Nucleus accumbens (tissue), 56 donors: ENCODE measurements at regions not wholly inside any gene's neighbourhood (a gene's known extent, or its start where the extent isn't known, plus 50 kb on each side); places are given as distances from the start of the nearest gene placed in this dataset.
"Not testable (repeated sequence)": the region's sequence is repeated elsewhere in the genome, so short reads cannot be mapped to it uniquely, and the experiment has no call there.

ENCODE experiments used
- DNase-seq, 56 donors: peaks; one replicate each; lab custom pipeline; 2025; lab: John Stamatoyannopoulos, UW

DNA sequence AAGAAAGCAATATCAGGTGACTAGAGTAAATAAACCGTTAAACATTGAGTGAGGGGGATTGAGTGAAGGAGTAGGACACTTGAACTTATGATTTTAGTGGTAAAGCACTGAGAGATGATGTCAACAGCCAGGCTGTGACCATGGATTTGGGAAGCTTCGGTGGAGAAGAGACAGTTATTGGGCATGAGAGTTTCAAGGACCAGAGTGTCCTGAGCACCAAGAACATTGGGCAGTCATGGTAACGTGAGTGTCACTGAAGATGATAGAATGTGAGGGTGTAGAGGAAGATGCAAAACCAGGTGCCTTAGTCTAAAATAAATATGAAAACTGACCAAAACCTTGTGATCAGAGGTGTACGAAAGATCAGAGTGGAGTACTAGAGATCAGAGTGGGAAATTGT, 248.1 kb downstream of the ASXL3 start:
- DNase-seq = no peak

- no peak for DNase-seq
Observed at GRCh38 chr18:33821503-33821902, 243.5 kb downstream of the ASXL3 start.

DNA sequence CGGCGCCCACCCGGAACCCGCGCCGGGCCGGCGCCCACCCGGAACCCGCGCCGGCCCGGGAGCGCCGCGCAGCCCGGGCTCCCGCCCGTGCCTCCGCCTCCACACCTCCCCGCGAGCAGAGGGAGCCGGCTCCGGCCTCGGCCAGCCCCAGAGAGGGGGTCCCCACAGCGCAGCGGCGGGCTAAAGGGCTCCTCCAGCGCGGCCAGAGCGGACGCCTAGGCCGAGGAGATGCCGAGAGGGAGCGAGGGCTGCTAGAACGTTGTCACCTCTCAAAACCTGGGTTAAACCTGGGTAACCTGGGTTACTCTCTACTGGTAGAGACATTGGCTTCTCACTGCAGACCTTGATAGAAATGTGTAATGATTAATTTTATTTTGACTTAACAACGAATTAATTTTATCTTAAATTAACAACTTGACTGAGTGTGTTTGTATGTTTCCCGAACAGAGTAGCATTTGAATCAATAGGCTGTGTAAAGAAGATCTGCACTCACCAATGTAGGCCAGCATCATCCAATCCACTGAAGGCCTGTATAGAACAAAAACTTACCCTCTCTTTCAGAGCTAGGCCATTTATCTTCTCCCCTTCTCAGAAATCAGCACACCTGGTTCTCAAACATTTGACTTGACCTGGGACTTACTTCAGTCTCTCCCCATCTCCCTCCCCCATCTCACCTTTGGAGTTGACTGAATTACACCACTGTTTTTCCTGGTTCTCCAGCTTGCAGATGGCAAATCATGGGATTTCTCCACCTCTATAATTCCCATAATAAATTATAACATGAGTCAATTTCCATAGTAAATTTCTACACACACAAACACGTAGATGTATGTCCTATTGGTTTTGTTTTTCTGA, 242.7 kb downstream of the ASXL3 start:
- DNase-seq = no peak

- not testable (repeated sequence) for DNase-seq
Observed at GRCh38 chr18:33819692-33820343, 241.8 kb downstream of the ASXL3 start.

GRCh38 chr18:33818145-33818544, 240.1 kb downstream of the ASXL3 start:
- no peak for DNase-seq

GRCh38 chr18:33817096-33817495, 239.1 kb downstream of the ASXL3 start:
- DNase-seq = no peak

DNA sequence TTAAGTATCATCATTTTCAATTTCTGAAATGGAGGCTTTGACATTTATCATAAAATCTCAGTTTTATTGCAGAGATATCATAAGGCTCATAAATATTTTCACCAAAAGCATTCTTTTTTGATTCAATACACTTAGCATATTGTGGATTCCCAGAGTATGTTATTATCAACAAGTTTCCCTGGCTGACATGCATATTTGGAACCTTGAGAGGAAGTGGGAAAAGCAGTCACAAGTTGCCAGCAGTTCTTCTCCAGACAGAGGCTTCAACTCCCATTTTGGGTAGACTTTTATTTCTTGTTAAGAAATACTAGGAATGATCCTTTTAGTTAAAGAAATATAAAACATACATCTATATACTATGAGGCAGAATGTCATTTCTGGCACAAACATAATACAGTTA, 236.5 kb downstream of the ASXL3 start:
- DNase-seq = no peak

DNA sequence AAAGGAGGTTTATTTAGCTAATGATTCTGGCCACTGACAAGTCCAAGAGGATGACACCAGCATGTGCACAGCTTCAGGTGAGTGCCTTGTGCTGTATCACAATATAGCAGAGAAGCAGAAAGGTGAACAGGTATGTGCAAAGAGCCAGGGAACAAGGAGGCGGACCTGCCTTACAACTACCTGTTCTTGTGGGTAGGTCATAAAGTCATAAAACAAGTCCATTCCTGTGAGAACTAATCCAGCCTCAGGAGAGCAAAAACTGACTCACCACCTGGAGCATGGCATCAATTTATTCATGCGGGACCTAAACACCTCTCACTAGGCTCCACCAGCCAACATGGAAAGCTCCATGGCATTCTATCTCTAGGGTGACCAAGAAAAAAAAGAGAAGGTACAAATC, 234.2 kb downstream of the ASXL3 start:
- DNase-seq = no peak

- no peak for DNase-seq
Observed at GRCh38 chr18:33805592-33805991, 227.6 kb downstream of the ASXL3 start.

DNA sequence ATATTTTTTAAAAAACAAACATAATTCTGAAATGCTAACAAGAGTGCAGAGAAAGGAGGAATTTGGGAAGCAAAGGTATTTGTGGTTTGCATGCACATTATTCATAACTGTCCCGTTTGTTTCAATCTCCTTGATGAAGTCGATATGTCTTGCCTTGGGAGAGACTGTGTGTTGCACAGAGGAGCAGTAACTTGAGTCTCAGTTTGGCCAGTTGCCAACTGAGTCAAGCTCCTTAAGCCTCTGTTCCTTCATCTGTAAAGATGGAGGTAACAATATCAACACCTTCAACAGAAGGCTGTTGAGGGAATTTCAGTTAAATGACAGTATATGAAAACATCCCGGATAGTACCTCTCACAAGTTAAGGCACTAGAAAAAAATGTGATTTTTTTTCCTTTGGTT, 226.2 kb downstream of the ASXL3 start:
- no peak for DNase-seq

DNA sequence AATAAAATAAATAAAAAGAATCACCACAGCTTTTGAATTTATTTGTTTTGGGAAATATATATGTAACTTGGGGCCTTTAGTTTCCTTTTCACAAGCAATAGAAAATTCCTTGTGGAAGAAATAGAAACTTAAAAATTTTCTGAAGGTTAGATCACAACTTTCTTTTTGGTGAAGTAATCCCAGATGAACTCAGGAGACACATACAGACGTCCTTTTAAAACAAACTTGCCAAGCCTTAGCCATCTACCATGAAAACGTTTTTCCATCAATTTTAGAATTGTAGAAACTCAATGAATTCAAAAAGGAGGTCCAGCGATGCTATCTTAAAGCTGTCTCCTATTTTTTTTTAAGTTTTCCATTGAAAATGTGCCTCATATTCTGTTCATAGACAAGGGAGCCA, 225.6 kb downstream of the ASXL3 start:
- DNase-seq = no peak

DNA sequence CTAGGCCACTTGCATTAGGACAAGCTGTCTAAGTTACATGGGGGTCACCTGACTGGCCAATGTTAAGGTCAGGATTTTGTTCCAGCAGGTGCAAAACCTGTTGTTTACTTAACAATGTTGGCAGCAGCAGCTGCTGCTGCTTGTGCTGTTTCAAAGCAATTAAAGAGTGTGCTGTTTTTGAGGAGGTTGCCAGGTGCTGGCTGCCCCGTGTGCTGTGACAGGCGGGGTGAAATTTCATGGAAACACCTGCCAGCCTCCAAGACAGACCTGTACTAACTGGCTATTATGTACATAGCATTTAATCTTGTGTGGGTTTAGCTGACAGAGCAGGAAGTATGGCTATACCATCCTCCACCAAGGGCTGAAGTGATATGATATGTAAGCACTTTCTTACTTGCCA, 224.9 kb downstream of the ASXL3 start:
- DNase-seq = no peak
